SH-SY5Y (cell line): ENCODE measurements at regions not wholly inside any gene's neighbourhood (a gene's known extent, or its start where the extent isn't known, plus 50 kb on each side); places are given as distances from the start of the nearest gene placed in this dataset.

Source experiments
- GATA2 ChIP-seq: IDR thresholded peaks from 2 replicates; pipeline ENCODE4 v1.6.1; 2011; ENCODE audit warnings: mild to moderate bottlenecking, low read depth, low read length
- GATA3 ChIP-seq: IDR thresholded peaks from 2 replicates; pipeline ENCODE4 v1.6.1; 2011; ENCODE audit warnings: low read depth, mild to moderate bottlenecking, low read length, moderate library complexity

- TF ChIP-seq GATA2 = no peak
- TF ChIP-seq GATA3 = no peak
These were observed 324.6 kb upstream of the NR2F2 start for GRCh38 chr15:96005906-96006305.
